ENCODE measurements at regions not wholly inside any gene's neighbourhood (a gene's known extent, or its start where the extent isn't known, plus 50 kb on each side); places are given as distances from the start of the nearest gene placed in this dataset.

GRCh38 chr7:113521468-113521867, 397.3 kb downstream of the PPP1R3A start:
- no CpG with 5 or more reads among the region's 2 CpGs for WGBS (ENCODE audit: insufficient coverage)
- Mint-ChIP-seq H3K4me3 (no peak overlapping the region), H3K4me1 (no peaks in the 10 kb centered on the region), H3K9me3 (peaks cover 2 to 8% (median 4%) of the 10 kb centered on the region in 7 donors), H3K27ac (no peak overlapping the region), H3K27me3 (ENCODE audit: low read depth in 3 of 3) (no peaks in the 10 kb centered on the region), H3K36me3 (no peaks in the 10 kb centered on the region)
- no peak for TF ChIP-seq CTCF (IDR thresholded peaks at IDR 0.05)
- no peak overlapping the region for H2AFZ ChIP-seq (ENCODE audit: insufficient read depth, low read depth, low read length, poor library complexity, severe bottlenecking)
- no peak for DNase-seq
- H3K36me3 ChIP-seq (replicated peaks in 1 of 2; ENCODE audit: control insufficient read depth in 1 of 2, insufficient read depth in 2 of 2, low read length in 2 of 2), result no peaks in the 10 kb centered on the region
- H3K4me1 ChIP-seq (ENCODE audit: control insufficient read depth in 1 of 2, insufficient read depth in 2 of 2, low read length in 2 of 2), result no peaks in the 10 kb centered on the region
- intact Hi-C loops (cut with micrococcal nuclease), result no loop called here
- no peak overlapping the region for H3K9ac ChIP-seq (ENCODE audit: insufficient read depth, low read length, poor library complexity, severe bottlenecking)
- no peaks in the 10 kb centered on the region for H3K27me3 ChIP-seq (ENCODE audit: control insufficient read depth in 2 of 2, insufficient read depth in 2 of 2, low read length in 2 of 2)
- H3K79me2 ChIP-seq (ENCODE audit: insufficient read depth, low read length), result no peaks in the 10 kb centered on the region
- no peak overlapping the region for H3K4me2 ChIP-seq (replicated peaks; ENCODE audit: extremely low read depth, low read length, poor library complexity, severe bottlenecking)
- peaks cover 0 to 4% of the 10 kb centered on the region in 2 donors for H3K9me3 ChIP-seq (replicated peaks in 1 of 2; ENCODE audit: control insufficient read depth in 1 of 2, insufficient read depth in 1 of 2, low read length in 2 of 2)
- H4K20me1 ChIP-seq (ENCODE audit: insufficient read depth, low read length), result no peaks in the 10 kb centered on the region
- H3K27ac ChIP-seq (ENCODE audit: low read depth in 1 of 2, low read length in 2 of 2), result no peak overlapping the region
- H3K4me3 ChIP-seq (replicated peaks in 1 of 3; ENCODE audit: low read depth in 2 of 3, low read length in 3 of 3), result no peak overlapping the region

GRCh38 chr7:113519472-113519871, 399.3 kb downstream of the PPP1R3A start:
- Histone ChIP-seq H2AFZ (ENCODE audit: insufficient read depth, low read depth, low read length, poor library complexity, severe bottlenecking) (no peak overlapping the region), H3K27ac (ENCODE audit: low read depth in 1 of 2, low read length in 2 of 2) (no peak overlapping the region), H3K79me2 (ENCODE audit: insufficient read depth, low read length) (no peaks in the 10 kb centered on the region), H3K4me2 (replicated peaks; ENCODE audit: extremely low read depth, low read length, poor library complexity, severe bottlenecking) (no peak overlapping the region), H3K4me1 (ENCODE audit: control insufficient read depth in 1 of 2, insufficient read depth in 2 of 2, low read length in 2 of 2) (no peaks in the 10 kb centered on the region), H3K36me3 (replicated peaks in 1 of 2; ENCODE audit: control insufficient read depth in 1 of 2, insufficient read depth in 2 of 2, low read length in 2 of 2) (no peaks in the 10 kb centered on the region), H3K4me3 (replicated peaks in 1 of 3; ENCODE audit: low read depth in 2 of 3, low read length in 3 of 3) (no peak overlapping the region), H4K20me1 (ENCODE audit: insufficient read depth, low read length) (no peaks in the 10 kb centered on the region), H3K27me3 (ENCODE audit: control insufficient read depth in 2 of 2, insufficient read depth in 2 of 2, low read length in 2 of 2) (no peaks in the 10 kb centered on the region), H3K9ac (ENCODE audit: insufficient read depth, low read length, poor library complexity, severe bottlenecking) (no peak overlapping the region), H3K9me3 (replicated peaks in 1 of 2; ENCODE audit: control insufficient read depth in 1 of 2, insufficient read depth in 1 of 2, low read length in 2 of 2) (peaks cover 0 to 4% of the 10 kb centered on the region in 2 donors)
- no peak for TF ChIP-seq CTCF (IDR thresholded peaks at IDR 0.05)
- H3K36me3 Mint-ChIP-seq, result no peaks in the 10 kb centered on the region
- intact Hi-C loops (cut with micrococcal nuclease), result no loop called here
- no peaks in the 10 kb centered on the region for H3K4me1 Mint-ChIP-seq
- no peak for DNase-seq
- no peak overlapping the region for H3K27ac Mint-ChIP-seq
- no peak overlapping the region for H3K4me3 Mint-ChIP-seq
- H3K27me3 Mint-ChIP-seq (ENCODE audit: low read depth in 3 of 3), result no peaks in the 10 kb centered on the region
- 48% methylated on average over 4 of the region's 5 CpGs for WGBS (ENCODE audit: insufficient coverage)
- peaks cover 3 to 9% (median 5%) of the 10 kb centered on the region in 7 donors for H3K9me3 Mint-ChIP-seq

Measured in CD14-positive monocyte (primary cell).